ENCODE measurements at regions not wholly inside any gene's neighbourhood (a gene's known extent, or its start where the extent isn't known, plus 50 kb on each side); places are given as distances from the start of the nearest gene placed in this dataset.

DNA sequence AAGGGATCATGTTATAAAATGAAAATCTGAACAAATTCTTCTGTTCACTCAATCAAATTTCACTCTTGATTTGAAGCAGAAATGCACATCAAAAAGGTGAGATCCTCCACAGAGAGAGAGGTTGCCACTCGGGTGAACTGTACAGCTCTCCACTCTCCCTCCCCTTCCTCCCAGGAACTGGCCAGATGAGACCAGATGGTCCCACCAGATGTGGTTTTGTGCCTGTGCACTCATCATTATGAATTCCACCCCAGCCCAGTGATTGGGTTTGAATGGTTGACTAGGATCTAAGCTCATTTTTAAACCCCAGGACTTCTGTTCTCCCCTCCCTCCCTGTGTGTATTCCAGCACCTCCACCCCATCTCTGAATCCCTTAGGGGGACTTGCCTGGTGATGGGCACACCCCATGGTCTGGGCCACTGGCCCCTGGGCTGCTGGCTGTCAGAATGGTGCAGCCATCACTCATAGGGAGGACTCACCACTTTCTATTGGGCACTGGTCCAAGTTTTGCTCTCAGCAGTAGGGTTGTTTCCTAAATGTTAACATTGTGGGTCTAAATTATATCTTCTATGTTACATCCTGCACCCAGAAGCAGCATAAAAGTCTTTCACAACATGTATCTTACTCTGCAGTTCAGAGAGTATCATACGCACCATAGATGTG is 393.1 kb downstream of the TNS3 start:
- no peak overlapping the region for H3K4me3 ChIP-seq (ENCODE audit: insufficient read depth, low read depth, low read length)
- no peaks in the 10 kb centered on the region for H3K4me1 ChIP-seq (ENCODE audit: insufficient read depth, low read length)
- Mint-ChIP-seq H3K9me3 (ENCODE audit: unreplicated experiment) (no peaks in the 10 kb centered on the region), H3K27ac (ENCODE audit: unreplicated experiment) (no peak overlapping the region), H3K27me3 (ENCODE audit: low read depth, unreplicated experiment) (peaks cover 40% of the 10 kb centered on the region), H3K4me3 (ENCODE audit: unreplicated experiment) (no peak overlapping the region), H3K4me1 (ENCODE audit: low read depth, unreplicated experiment) (peaks cover 1% of the 10 kb centered on the region), H3K36me3 (ENCODE audit: low read depth, unreplicated experiment) (no peaks in the 10 kb centered on the region)
- no peaks in the 10 kb centered on the region for H3K36me3 ChIP-seq (ENCODE audit: insufficient read depth, low read length)
- H3K27ac ChIP-seq (ENCODE audit: low read depth, low read length): no peak overlapping the region
- H3K9me3 ChIP-seq (ENCODE audit: insufficient read depth, low read depth, low read length): no peaks in the 10 kb centered on the region
- H3K79me2 ChIP-seq (ENCODE audit: insufficient read depth, low read length): no peaks in the 10 kb centered on the region
- H4K20me1 ChIP-seq (ENCODE audit: insufficient read depth, low read length): no peaks in the 10 kb centered on the region
- H3K4me2 ChIP-seq (ENCODE audit: low read length): no peak overlapping the region
- no peak for FAIRE-seq
- H3K9ac ChIP-seq (ENCODE audit: low read length): no peak overlapping the region
- H2AFZ ChIP-seq (ENCODE audit: low read depth, low read length): no peak overlapping the region
- peaks cover 4% of the 10 kb centered on the region for H3K27me3 ChIP-seq (ENCODE audit: insufficient read depth, low read length)
- DNase-seq (ENCODE audit: low read depth): no peak
- TF ChIP-seq EZH2 (IDR thresholded peaks at IDR 0.05; ENCODE audit: insufficient read depth, low read length) (no peak), CTCF (IDR thresholded peaks at IDR 0.05; ENCODE audit: insufficient read depth, low read depth, low read length) (no peak)

GRCh38 chr7:47188136-47188535 is 393.8 kb downstream of the TNS3 start:
- Histone ChIP-seq H3K27me3 (ENCODE audit: insufficient read depth, low read length) (peaks cover 8% of the 10 kb centered on the region), H2AFZ (ENCODE audit: low read depth, low read length) (no peak overlapping the region)
- H3K4me1 Mint-ChIP-seq (ENCODE audit: low read depth, unreplicated experiment): peaks cover 1% of the 10 kb centered on the region

More at GRCh38 chr7:47188136-47188535, 393.8 kb downstream of the TNS3 start:
- H3K4me2 ChIP-seq (ENCODE audit: low read length): no peak overlapping the region
- H3K79me2 ChIP-seq (ENCODE audit: insufficient read depth, low read length): no peaks in the 10 kb centered on the region
- no peak for FAIRE-seq
- no peaks in the 10 kb centered on the region for H3K36me3 ChIP-seq (ENCODE audit: insufficient read depth, low read length)
- no peak for DNase-seq (ENCODE audit: low read depth)
- no peaks in the 10 kb centered on the region for H4K20me1 ChIP-seq (ENCODE audit: insufficient read depth, low read length)
- H3K9me3 Mint-ChIP-seq (ENCODE audit: unreplicated experiment): no peaks in the 10 kb centered on the region
- H3K27me3 Mint-ChIP-seq (ENCODE audit: low read depth, unreplicated experiment): peaks cover 41% of the 10 kb centered on the region
- H3K4me1 ChIP-seq (ENCODE audit: insufficient read depth, low read length): no peaks in the 10 kb centered on the region
- H3K4me3 Mint-ChIP-seq (ENCODE audit: unreplicated experiment): no peak overlapping the region
- no peaks in the 10 kb centered on the region for H3K36me3 Mint-ChIP-seq (ENCODE audit: low read depth, unreplicated experiment)
- H3K9ac ChIP-seq (ENCODE audit: low read length): no peak overlapping the region
- TF ChIP-seq EZH2 (IDR thresholded peaks at IDR 0.05; ENCODE audit: insufficient read depth, low read length) (no peak), CTCF (IDR thresholded peaks at IDR 0.05; ENCODE audit: insufficient read depth, low read depth, low read length) (no peak)
- no peaks in the 10 kb centered on the region for H3K9me3 ChIP-seq (ENCODE audit: insufficient read depth, low read depth, low read length)
- no peak overlapping the region for H3K27ac Mint-ChIP-seq (ENCODE audit: unreplicated experiment)
- no peak overlapping the region for H3K27ac ChIP-seq (ENCODE audit: low read depth, low read length)
- H3K4me3 ChIP-seq (ENCODE audit: insufficient read depth, low read depth, low read length): no peak overlapping the region
